ENCODE measurements at regions not wholly inside any gene's neighbourhood (a gene's known extent, or its start where the extent isn't known, plus 50 kb on each side); places are given as distances from the start of the nearest gene placed in this dataset.

GRCh38 chr11:37560991-37561390, 963.0 kb upstream of the RAG2 start:
- no peaks in the 10 kb centered on the region for H3K27me3 Mint-ChIP-seq
- no peak overlapping the region for H3K27ac Mint-ChIP-seq
- ATAC-seq (replicated peaks), result no peak
- H3K36me3 Mint-ChIP-seq (ENCODE audit: low read depth), result no peaks in the 10 kb centered on the region
- no peaks in the 10 kb centered on the region for H3K4me1 Mint-ChIP-seq
- H3K9me3 Mint-ChIP-seq, result peaks cover 4% of the 10 kb centered on the region
- no peak overlapping the region for H3K4me3 Mint-ChIP-seq

- Mint-ChIP-seq H3K4me1 (no peaks in the 10 kb centered on the region), H3K27me3 (no peaks in the 10 kb centered on the region), H3K36me3 (ENCODE audit: low read depth) (no peaks in the 10 kb centered on the region), H3K4me3 (no peak overlapping the region), H3K9me3 (peaks cover 4% of the 10 kb centered on the region), H3K27ac (no peak overlapping the region)
- no peak for ATAC-seq (replicated peaks)
Measured at GRCh38 chr11:37560346-37560745, 962.3 kb upstream of the RAG2 start.

- no peak for ATAC-seq (replicated peaks)
- H3K27me3 Mint-ChIP-seq, result no peaks in the 10 kb centered on the region
- H3K4me3 Mint-ChIP-seq, result no peak overlapping the region
- H3K27ac Mint-ChIP-seq, result no peak overlapping the region
- no peaks in the 10 kb centered on the region for H3K4me1 Mint-ChIP-seq
- H3K36me3 Mint-ChIP-seq (ENCODE audit: low read depth), result no peaks in the 10 kb centered on the region
- H3K9me3 Mint-ChIP-seq, result peaks cover 3% of the 10 kb centered on the region
Measured at GRCh38 chr11:37558619-37559210, 960.7 kb upstream of the RAG2 start.

- Mint-ChIP-seq H3K4me3 (no peak overlapping the region), H3K36me3 (ENCODE audit: low read depth) (no peaks in the 10 kb centered on the region), H3K27ac (no peak overlapping the region), H3K9me3 (peaks cover 3% of the 10 kb centered on the region), H3K4me1 (no peaks in the 10 kb centered on the region), H3K27me3 (no peaks in the 10 kb centered on the region)
- ATAC-seq (replicated peaks), result no peak
Measured at GRCh38 chr11:37557990-37558389, 960.0 kb upstream of the RAG2 start.

- no peaks in the 10 kb centered on the region for H3K27me3 Mint-ChIP-seq
- H3K9me3 Mint-ChIP-seq, result peaks cover 3% of the 10 kb centered on the region
- H3K27ac Mint-ChIP-seq, result no peak overlapping the region
- H3K4me1 Mint-ChIP-seq, result no peaks in the 10 kb centered on the region
- H3K36me3 Mint-ChIP-seq (ENCODE audit: low read depth), result no peaks in the 10 kb centered on the region
- no peak overlapping the region for H3K4me3 Mint-ChIP-seq
- no peak for ATAC-seq (replicated peaks)
Measured at GRCh38 chr11:37552284-37552683, 954.2 kb upstream of the RAG2 start.

GRCh38 chr11:37544491-37544890, 946.5 kb upstream of the RAG2 start:
- no peaks in the 10 kb centered on the region for H3K4me1 Mint-ChIP-seq
- no peak for ATAC-seq (replicated peaks)
- no peak overlapping the region for H3K27ac Mint-ChIP-seq
- H3K4me3 Mint-ChIP-seq, result no peak overlapping the region
- no peaks in the 10 kb centered on the region for H3K36me3 Mint-ChIP-seq (ENCODE audit: low read depth)
- peaks cover 11% of the 10 kb centered on the region for H3K9me3 Mint-ChIP-seq
- H3K27me3 Mint-ChIP-seq, result no peaks in the 10 kb centered on the region

- Mint-ChIP-seq H3K4me3 (no peak overlapping the region), H3K27me3 (no peaks in the 10 kb centered on the region), H3K27ac (no peak overlapping the region), H3K36me3 (ENCODE audit: low read depth) (no peaks in the 10 kb centered on the region), H3K4me1 (no peaks in the 10 kb centered on the region), H3K9me3 (peaks cover 18% of the 10 kb centered on the region)
- no peak for ATAC-seq (replicated peaks)
Measured at GRCh38 chr11:37533830-37534229, 935.8 kb upstream of the RAG2 start.

GRCh38 chr11:37533087-37533486, 935.1 kb upstream of the RAG2 start:
- Mint-ChIP-seq H3K4me3 (no peak overlapping the region), H3K9me3 (peaks cover 18% of the 10 kb centered on the region), H3K4me1 (no peaks in the 10 kb centered on the region), H3K27ac (no peak overlapping the region), H3K27me3 (no peaks in the 10 kb centered on the region), H3K36me3 (ENCODE audit: low read depth) (no peaks in the 10 kb centered on the region)
- ATAC-seq (replicated peaks), result no peak

- Mint-ChIP-seq H3K4me1 (no peaks in the 10 kb centered on the region), H3K27ac (no peak overlapping the region), H3K9me3 (peaks cover 18% of the 10 kb centered on the region), H3K4me3 (no peak overlapping the region), H3K36me3 (ENCODE audit: low read depth) (no peaks in the 10 kb centered on the region), H3K27me3 (no peaks in the 10 kb centered on the region)
- ATAC-seq (replicated peaks), result no peak
Measured at GRCh38 chr11:37532271-37532670, 934.2 kb upstream of the RAG2 start.

GRCh38 chr11:37527545-37527944, 929.5 kb upstream of the RAG2 start:
- H3K27ac Mint-ChIP-seq, result no peak overlapping the region
- H3K4me1 Mint-ChIP-seq, result no peaks in the 10 kb centered on the region
- H3K27me3 Mint-ChIP-seq, result no peaks in the 10 kb centered on the region
- H3K4me3 Mint-ChIP-seq, result no peak overlapping the region
- H3K36me3 Mint-ChIP-seq (ENCODE audit: low read depth), result no peaks in the 10 kb centered on the region
- ATAC-seq (replicated peaks), result no peak
- H3K9me3 Mint-ChIP-seq, result peaks cover 22% of the 10 kb centered on the region

GRCh38 chr11:37525336-37525735, 927.3 kb upstream of the RAG2 start:
- H3K27ac Mint-ChIP-seq, result no peak overlapping the region
- H3K36me3 Mint-ChIP-seq (ENCODE audit: low read depth), result no peaks in the 10 kb centered on the region
- H3K4me1 Mint-ChIP-seq, result no peaks in the 10 kb centered on the region
- no peak for ATAC-seq (replicated peaks)
- H3K27me3 Mint-ChIP-seq, result no peaks in the 10 kb centered on the region
- H3K4me3 Mint-ChIP-seq, result no peak overlapping the region
- peaks cover 21% of the 10 kb centered on the region for H3K9me3 Mint-ChIP-seq

- no peaks in the 10 kb centered on the region for H3K4me1 Mint-ChIP-seq
- no peak overlapping the region for H3K4me3 Mint-ChIP-seq
- H3K9me3 Mint-ChIP-seq, result peaks cover 14% of the 10 kb centered on the region
- no peak overlapping the region for H3K27ac Mint-ChIP-seq
- H3K36me3 Mint-ChIP-seq (ENCODE audit: low read depth), result no peaks in the 10 kb centered on the region
- H3K27me3 Mint-ChIP-seq, result no peaks in the 10 kb centered on the region
- no peak for ATAC-seq (replicated peaks)
Measured at GRCh38 chr11:37519781-37520180, 921.7 kb upstream of the RAG2 start.

- Mint-ChIP-seq H3K4me3 (no peak overlapping the region), H3K27me3 (no peaks in the 10 kb centered on the region), H3K9me3 (peaks cover 19% of the 10 kb centered on the region), H3K36me3 (ENCODE audit: low read depth) (no peaks in the 10 kb centered on the region), H3K27ac (no peak overlapping the region), H3K4me1 (no peaks in the 10 kb centered on the region)
- ATAC-seq (replicated peaks), result no peak
Measured at GRCh38 chr11:37512156-37512780, 914.2 kb upstream of the RAG2 start.

- ATAC-seq (replicated peaks), result no peak
- H3K27me3 Mint-ChIP-seq, result no peaks in the 10 kb centered on the region
- H3K36me3 Mint-ChIP-seq (ENCODE audit: low read depth), result no peaks in the 10 kb centered on the region
- H3K9me3 Mint-ChIP-seq, result peaks cover 21% of the 10 kb centered on the region
- H3K27ac Mint-ChIP-seq, result no peak overlapping the region
- no peak overlapping the region for H3K4me3 Mint-ChIP-seq
- H3K4me1 Mint-ChIP-seq, result no peaks in the 10 kb centered on the region
Measured at GRCh38 chr11:37511425-37511933, 913.4 kb upstream of the RAG2 start.

GRCh38 chr11:37509506-37509905, 911.5 kb upstream of the RAG2 start:
- Mint-ChIP-seq H3K4me3 (no peak overlapping the region), H3K27me3 (no peaks in the 10 kb centered on the region)
- ATAC-seq (replicated peaks), result no peak

More at GRCh38 chr11:37509506-37509905, 911.5 kb upstream of the RAG2 start:
- Mint-ChIP-seq H3K4me1 (no peaks in the 10 kb centered on the region), H3K9me3 (peaks cover 21% of the 10 kb centered on the region), H3K27ac (no peak overlapping the region), H3K36me3 (ENCODE audit: low read depth) (no peaks in the 10 kb centered on the region)

Measured in activated T-helper 17 cell treated with anti-CD3 and anti-CD28 coated beads, Interleukin-2, amount 50 U/mL, for 72 hours (primary cell).